IMR-90 (cell line): ENCODE measurements at regions not wholly inside any gene's neighbourhood (a gene's known extent, or its start where the extent isn't known, plus 50 kb on each side); places are given as distances from the start of the nearest gene placed in this dataset.

Experiments
- ATAC-seq: fragments of 200-7000 bp; cut with Tn5 transposase; 2 replicates; pipeline ENCODE4 v1.9.1; 2020; ENCODE audit warnings: low read depth, mild to moderate bottlenecking, moderate library complexity
- BruUV-seq: library from RNA; stranded (reverse); fragments of 400-500 nt; replicated peaks from 2 replicates; lab custom pipeline; 2021; lab: Mats Ljungman, UMichigan
- CTCF ChIA-PET: fragments of 300-600 bp; formaldehyde crosslinking; extraction: SDS; loops from one replicate; lab custom pipeline; 2021; ENCODE audit warnings: antibody characterized with exemption; lab: Yijun Ruan, JAX
- POLR2A ChIA-PET: fragments of 300-600 bp; sonication (Branson Sonifier 250); formaldehyde crosslinking; loops from one replicate; lab custom pipeline; 2022; ENCODE audit warnings: antibody characterized with exemption; ENCODE audit not compliant: unreplicated experiment; lab: Charles Lee
- DNase-seq: peaks from one replicate; pipeline ENCODE4 v3.0.0; 2013
- H2AFZ ChIP-seq: replicated peaks from 2 replicates; pipeline ENCODE3; 2013; ENCODE audit warnings: low read length, mild to moderate bottlenecking; ENCODE audit not compliant: poor library complexity
- H2AK5ac ChIP-seq: 2 replicates; pipeline ENCODE4 v1.6.1; 2013; ENCODE audit warnings: low read depth, low read length, inconsistent platforms
- H2AK9ac ChIP-seq: replicated peaks from 2 replicates; pipeline ENCODE3; 2013; ENCODE audit warnings: mild to moderate bottlenecking, low read depth, low read length, moderate library complexity; ENCODE audit not compliant: poor library complexity
- H2BK120ac ChIP-seq: 2 replicates; pipeline ENCODE4 v1.6.1; 2013; ENCODE audit warnings: low read depth, low read length, inconsistent platforms
- H2BK15ac ChIP-seq: 3 replicates; pipeline ENCODE4 v1.6.1; 2013; ENCODE audit warnings: low read depth, low read length, inconsistent platforms
- H2BK20ac ChIP-seq: 2 replicates; pipeline ENCODE4 v1.6.1; 2013; ENCODE audit warnings: low read depth, mild to moderate bottlenecking, inconsistent platforms, low read length, moderate library complexity
- H2BK5ac ChIP-seq: 2 replicates; pipeline ENCODE4 v1.6.1; 2013; ENCODE audit warnings: mild to moderate bottlenecking, low read depth, low read length, inconsistent platforms; ENCODE audit not compliant: poor library complexity, severe bottlenecking
- H3K14ac ChIP-seq: replicated peaks from 2 replicates; pipeline ENCODE4 v1.6.1; 2013; ENCODE audit warnings: low read depth, low read length, inconsistent platforms
- H3K18ac ChIP-seq: 2 replicates; pipeline ENCODE4 v1.6.1; 2013; ENCODE audit warnings: low read depth, low read length, control low read depth
- H3K23ac ChIP-seq: 2 replicates; pipeline ENCODE4 v1.6.1; 2013; ENCODE audit warnings: low read depth, low read length, inconsistent platforms
- H3K27ac ChIP-seq: 2 replicates; pipeline ENCODE4 v1.5.1; 2013; ENCODE audit warnings: mild to moderate bottlenecking, control low read depth, low read length; ENCODE audit not compliant: insufficient read depth
- H3K27me3 ChIP-seq: 2 replicates; pipeline ENCODE4 v1.6.1; 2013; ENCODE audit warnings: low read length; ENCODE audit not compliant: control insufficient read depth, insufficient read depth
- H3K36me3 ChIP-seq: 2 replicates; pipeline ENCODE4 v1.6.1; 2013; ENCODE audit warnings: low read length, mixed read lengths; ENCODE audit not compliant: control insufficient read depth, insufficient read depth
- H3K4ac ChIP-seq: 2 replicates; pipeline ENCODE4 v1.6.1; 2013; ENCODE audit warnings: low read depth, low read length, inconsistent platforms
- H3K4me1 ChIP-seq: 2 replicates; pipeline ENCODE4 v1.6.1; 2013; ENCODE audit warnings: low read length, mixed read lengths; ENCODE audit not compliant: control insufficient read depth, insufficient read depth
- H3K4me2 ChIP-seq: 2 replicates; pipeline ENCODE4 v1.6.1; 2013; ENCODE audit warnings: low read depth, mild to moderate bottlenecking, control low read depth, low read length, moderate library complexity
- H3K4me3 ChIP-seq: 2 replicates; pipeline ENCODE4 v1.5.1; 2013; ENCODE audit warnings: low read depth, mild to moderate bottlenecking, control low read depth, low read length, moderate library complexity; ENCODE audit not compliant: insufficient read depth
- H3K56ac ChIP-seq: 2 replicates; pipeline ENCODE4 v1.6.1; 2013; ENCODE audit warnings: low read length, inconsistent platforms; ENCODE audit not compliant: insufficient read depth; ENCODE audit errors: extremely low read depth
- H3K79me1 ChIP-seq, 2 experiments: 2 replicates each; pipeline ENCODE4 v1.6.1; 2013; ENCODE audit warnings: low read length in 2 of 2, inconsistent platforms in 1 of 2, low read depth in 1 of 2
- H3K9ac ChIP-seq: 2 replicates; pipeline ENCODE4 v1.6.1; 2013; ENCODE audit warnings: low read depth, low read length, control low read depth
- H3K9me1 ChIP-seq: 2 replicates; pipeline ENCODE4 v1.6.1; 2013; ENCODE audit warnings: low read length, inconsistent platforms; ENCODE audit not compliant: insufficient read depth
- H3K9me3 ChIP-seq: 2 replicates; pipeline ENCODE4 v1.6.1; 2013; ENCODE audit warnings: low read length; ENCODE audit not compliant: control insufficient read depth, insufficient read depth
- H4K20me1 ChIP-seq: 2 replicates; pipeline ENCODE4 v1.6.1; 2013; ENCODE audit warnings: low read length, inconsistent platforms; ENCODE audit not compliant: insufficient read depth
- H4K5ac ChIP-seq: 2 replicates; pipeline ENCODE4 v1.6.1; 2013; ENCODE audit warnings: mild to moderate bottlenecking, low read depth, low read length, control low read depth
- H4K8ac ChIP-seq, 2 experiments: 2 replicates each; pipeline ENCODE4 v1.6.1; 2013; ENCODE audit warnings: low read depth in 2 of 2, low read length in 2 of 2, control low read depth in 1 of 2, inconsistent platforms in 1 of 2
- H4K91ac ChIP-seq: 2 replicates; pipeline ENCODE4 v1.6.1; 2013; ENCODE audit warnings: low read depth, low read length, inconsistent platforms; ENCODE audit not compliant: insufficient read depth
- BHLHE40 ChIP-seq: fragments of 150-350 bp; IDR thresholded peaks from 2 replicates; pipeline ENCODE4 v1.6.1; 2016; ENCODE audit warnings: mild to moderate bottlenecking, low read depth, low read length
- CEBPB ChIP-seq: IDR thresholded peaks from 2 replicates; pipeline ENCODE4 v1.6.1; 2012; ENCODE audit warnings: low read depth, low read length, improper control_type of control experiment
- CHD1 ChIP-seq: IDR thresholded peaks from 2 replicates; pipeline ENCODE4 v1.6.1; 2012; ENCODE audit warnings: low read depth, low read length, improper control_type of control experiment
- FOS ChIP-seq: fragments of 150-350 bp; IDR thresholded peaks from 2 replicates; pipeline ENCODE4 v1.6.1; 2016; ENCODE audit warnings: low read depth, low read length
- MAFK ChIP-seq: IDR thresholded peaks from 2 replicates; pipeline ENCODE4 v1.6.1; 2012; ENCODE audit warnings: low read depth, low read length, improper control_type of control experiment
- MAZ ChIP-seq: IDR thresholded peaks from 2 replicates; pipeline ENCODE4 v1.6.1; 2012; ENCODE audit warnings: low read depth, mild to moderate bottlenecking, low read length, improper control_type of control experiment, moderate library complexity, borderline replicate concordance
- MXI1 ChIP-seq: IDR thresholded peaks from 2 replicates; pipeline ENCODE4 v1.6.1; 2012; ENCODE audit warnings: low read depth, mild to moderate bottlenecking, low read length, moderate library complexity, borderline replicate concordance
- NFE2L2 ChIP-seq: fragments of 150-350 bp; IDR thresholded peaks from 2 replicates; pipeline ENCODE4 v1.6.1; 2016; ENCODE audit warnings: low read depth, mild to moderate bottlenecking, low read length
- POLR2A ChIP-seq: IDR thresholded peaks from 2 replicates; pipeline ENCODE4 v1.6.1; 2012; ENCODE audit warnings: mild to moderate bottlenecking, low read depth, low read length
- RCOR1 ChIP-seq: IDR thresholded peaks from 2 replicates; pipeline ENCODE4 v1.6.1; 2012; ENCODE audit warnings: mild to moderate bottlenecking, low read length, improper control_type of control experiment; ENCODE audit not compliant: insufficient replicate concordance
- RFX5 ChIP-seq: IDR thresholded peaks from 2 replicates; pipeline ENCODE4 v1.8.0; 2012; ENCODE audit warnings: low read depth, mild to moderate bottlenecking, low read length, moderate library complexity
- WGBS, 2 experiments: methylation state at CpG; one replicate each; pipeline versions ENCODE4 v1.1.5 to v1.1.7; 2013; ENCODE audit warnings: missing lambda C conversion rate in 2 of 2; ENCODE audit not compliant: insufficient read length in 1 of 2; ENCODE audit errors: extremely low coverage in 2 of 2; 5-methylcytosine and 5-hydroxymethylcytosine counted together
- dilution Hi-C: fragments of 300-500 bp; cut with HindIII; formaldehyde crosslinking; loops from one replicate; pipeline ENCODE4 v1.14.3; 2018; ENCODE audit warnings: low sequenced_read_pairs; ENCODE audit not compliant: unreplicated experiment
- in situ Hi-C: fragments of 300-500 bp; cut with MboI; formaldehyde crosslinking; loops from 3 replicates; pipeline ENCODE4 v1.14.3; 2019; ENCODE audit warnings: low sequenced_read_pairs, inconsistent platforms, mixed read lengths
- intact Hi-C: fragments of 100-400 bp; cut with micrococcal nuclease; formaldehyde crosslinking; loops from 2 replicates; pipeline ENCODE4 v1.10.0; 2022
- TF ChIP-seq, protein P1 (sequence below): conservative IDR thresholded peaks from 2 replicates; pipeline ENCODE4 v1.5.1; 2012; ENCODE audit warnings: mild to moderate bottlenecking, low read depth, low read length, improper control_type of control experiment
- TF ChIP-seq, protein P2 (sequence below): fragments of 150-350 bp; IDR thresholded peaks from 2 replicates; pipeline ENCODE4 v1.6.1; 2016; ENCODE audit warnings: low read depth, mild to moderate bottlenecking, low read length, moderate library complexity, borderline replicate concordance
- TF ChIP-seq, protein P3 (sequence below): fragments of 150-350 bp; IDR thresholded peaks from 2 replicates; pipeline ENCODE4 v1.6.1; 2017; ENCODE audit warnings: mild to moderate bottlenecking, antibody characterized with exemption, low read length, low read depth

DNA sequence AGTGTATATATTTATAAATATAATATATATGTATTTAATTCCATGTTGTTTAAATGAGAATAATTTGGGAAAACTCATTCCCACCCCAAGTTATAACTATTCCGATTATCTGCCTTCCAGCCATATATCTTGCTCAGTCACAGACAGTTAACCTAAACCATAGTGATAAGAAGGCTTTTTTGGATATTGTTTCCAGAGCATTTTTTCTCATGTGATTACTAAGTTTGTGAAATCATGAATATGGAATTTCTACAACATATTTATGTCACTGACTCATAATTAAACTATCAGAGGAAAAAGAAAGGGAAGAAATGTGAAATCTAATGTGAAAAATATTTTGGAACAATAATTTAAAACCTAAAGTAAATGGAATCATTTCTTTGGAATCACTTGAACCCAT is 1163.5 kb upstream of the PABPC4L start:
- H3K36me3 ChIP-seq = no peaks in the 10 kb centered on the region
- no peak overlapping the region for H3K4me3 ChIP-seq
- no peaks in the 10 kb centered on the region for H3K79me1 ChIP-seq
- WGBS, 2 experiments = no CpG with 5 or more reads among the region's 1 CpG
- H2AK5ac ChIP-seq = no peak overlapping the region
- no peak overlapping the region for H2BK5ac ChIP-seq
- no peak overlapping the region for H2BK15ac ChIP-seq
- no peak overlapping the region for H3K18ac ChIP-seq
- H3K27ac ChIP-seq = no peak overlapping the region
- in situ Hi-C loops = no loop called here
- H4K8ac ChIP-seq = no peak overlapping the region
- no peak overlapping the region for H4K91ac ChIP-seq
- H3K4ac ChIP-seq = no peak overlapping the region
- no peak overlapping the region for H3K9ac ChIP-seq
- ATAC-seq (peak; percentile 83), DNase-seq (peak; percentile 67)
- 0 out of 2 replicates have a peak, but pooled peaks cover 2% of the 10 kb centered on the region for H3K9me3 ChIP-seq
- H3K23ac ChIP-seq = no peak overlapping the region
- no peak overlapping the region for H2AK9ac ChIP-seq
- peaks cover 3% of the 10 kb centered on the region; the same call in 1 of the 2 replicates for H3K4me1 ChIP-seq
- no peak overlapping the region for H2BK120ac ChIP-seq
- no peak overlapping the region for H2AFZ ChIP-seq
- H3K4me2 ChIP-seq = no peak overlapping the region
- H2BK20ac ChIP-seq = no peak overlapping the region
- intact Hi-C loops = no loop called here
- no peak overlapping the region for H3K14ac ChIP-seq
- CTCF ChIA-PET = no interaction called here
- no peak overlapping the region for H4K5ac ChIP-seq
- dilution Hi-C loops = no loop called here
- no TSS peak for BruUV-seq
- TF ChIP-seq RFX5 = no peak
- no peak for TF ChIP-seq MAZ
- no peak for TF ChIP-seq POLR2A
- TF ChIP-seq RCOR1 = no peak
- TF ChIP-seq FOS = no peak
- TF ChIP-seq, protein P1, sequence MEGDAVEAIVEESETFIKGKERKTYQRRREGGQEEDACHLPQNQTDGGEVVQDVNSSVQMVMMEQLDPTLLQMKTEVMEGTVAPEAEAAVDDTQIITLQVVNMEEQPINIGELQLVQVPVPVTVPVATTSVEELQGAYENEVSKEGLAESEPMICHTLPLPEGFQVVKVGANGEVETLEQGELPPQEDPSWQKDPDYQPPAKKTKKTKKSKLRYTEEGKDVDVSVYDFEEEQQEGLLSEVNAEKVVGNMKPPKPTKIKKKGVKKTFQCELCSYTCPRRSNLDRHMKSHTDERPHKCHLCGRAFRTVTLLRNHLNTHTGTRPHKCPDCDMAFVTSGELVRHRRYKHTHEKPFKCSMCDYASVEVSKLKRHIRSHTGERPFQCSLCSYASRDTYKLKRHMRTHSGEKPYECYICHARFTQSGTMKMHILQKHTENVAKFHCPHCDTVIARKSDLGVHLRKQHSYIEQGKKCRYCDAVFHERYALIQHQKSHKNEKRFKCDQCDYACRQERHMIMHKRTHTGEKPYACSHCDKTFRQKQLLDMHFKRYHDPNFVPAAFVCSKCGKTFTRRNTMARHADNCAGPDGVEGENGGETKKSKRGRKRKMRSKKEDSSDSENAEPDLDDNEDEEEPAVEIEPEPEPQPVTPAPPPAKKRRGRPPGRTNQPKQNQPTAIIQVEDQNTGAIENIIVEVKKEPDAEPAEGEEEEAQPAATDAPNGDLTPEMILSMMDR = no peak
- TF ChIP-seq MAFK = no peak
- no peak for TF ChIP-seq CEBPB
- TF ChIP-seq BHLHE40 = no peak
- TF ChIP-seq NFE2L2 = no peak
- no peak for TF ChIP-seq CHD1
- TF ChIP-seq, protein P2, sequence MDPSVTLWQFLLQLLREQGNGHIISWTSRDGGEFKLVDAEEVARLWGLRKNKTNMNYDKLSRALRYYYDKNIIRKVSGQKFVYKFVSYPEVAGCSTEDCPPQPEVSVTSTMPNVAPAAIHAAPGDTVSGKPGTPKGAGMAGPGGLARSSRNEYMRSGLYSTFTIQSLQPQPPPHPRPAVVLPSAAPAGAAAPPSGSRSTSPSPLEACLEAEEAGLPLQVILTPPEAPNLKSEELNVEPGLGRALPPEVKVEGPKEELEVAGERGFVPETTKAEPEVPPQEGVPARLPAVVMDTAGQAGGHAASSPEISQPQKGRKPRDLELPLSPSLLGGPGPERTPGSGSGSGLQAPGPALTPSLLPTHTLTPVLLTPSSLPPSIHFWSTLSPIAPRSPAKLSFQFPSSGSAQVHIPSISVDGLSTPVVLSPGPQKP = no peak
- TF ChIP-seq, protein P3, sequence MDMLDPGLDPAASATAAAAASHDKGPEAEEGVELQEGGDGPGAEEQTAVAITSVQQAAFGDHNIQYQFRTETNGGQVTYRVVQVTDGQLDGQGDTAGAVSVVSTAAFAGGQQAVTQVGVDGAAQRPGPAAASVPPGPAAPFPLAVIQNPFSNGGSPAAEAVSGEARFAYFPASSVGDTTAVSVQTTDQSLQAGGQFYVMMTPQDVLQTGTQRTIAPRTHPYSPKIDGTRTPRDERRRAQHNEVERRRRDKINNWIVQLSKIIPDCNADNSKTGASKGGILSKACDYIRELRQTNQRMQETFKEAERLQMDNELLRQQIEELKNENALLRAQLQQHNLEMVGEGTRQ = no peak
- TF ChIP-seq MXI1 = no peak
- POLR2A ChIA-PET = no interaction called here
- H3K9me1 ChIP-seq = no peaks in the 10 kb centered on the region
- H3K56ac ChIP-seq = no peak overlapping the region
- H4K20me1 ChIP-seq = no peaks in the 10 kb centered on the region
- no peaks in the 10 kb centered on the region for H3K27me3 ChIP-seq
